ENCODE measurements at regions not wholly inside any gene's neighbourhood (a gene's known extent, or its start where the extent isn't known, plus 50 kb on each side); places are given as distances from the start of the nearest gene placed in this dataset.

GRCh38 chr13:47610687-47611086 is 390.4 kb downstream of the SUCLA2 start:
- no peak for DNase-seq

DNA sequence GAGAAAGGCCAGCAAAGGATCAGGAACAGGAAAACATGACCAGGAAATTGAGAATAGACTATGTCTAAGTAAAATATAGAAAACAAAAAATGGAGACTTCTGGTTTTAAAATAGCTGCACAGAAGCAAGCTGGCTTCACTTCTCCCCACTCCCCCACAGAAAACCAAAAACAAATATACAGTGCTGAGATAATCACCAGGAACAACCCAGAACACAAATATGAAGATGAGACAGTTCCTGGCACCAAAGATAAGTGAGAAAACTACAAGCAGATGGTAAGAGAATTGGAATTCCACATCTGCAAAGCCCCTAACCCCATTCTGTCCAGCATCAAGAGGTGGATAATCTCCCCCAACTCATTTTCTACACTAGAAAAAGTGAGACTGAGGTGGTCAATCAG is 397.7 kb downstream of the SUCLA2 start:
- DNase-seq, result no peak

DNA sequence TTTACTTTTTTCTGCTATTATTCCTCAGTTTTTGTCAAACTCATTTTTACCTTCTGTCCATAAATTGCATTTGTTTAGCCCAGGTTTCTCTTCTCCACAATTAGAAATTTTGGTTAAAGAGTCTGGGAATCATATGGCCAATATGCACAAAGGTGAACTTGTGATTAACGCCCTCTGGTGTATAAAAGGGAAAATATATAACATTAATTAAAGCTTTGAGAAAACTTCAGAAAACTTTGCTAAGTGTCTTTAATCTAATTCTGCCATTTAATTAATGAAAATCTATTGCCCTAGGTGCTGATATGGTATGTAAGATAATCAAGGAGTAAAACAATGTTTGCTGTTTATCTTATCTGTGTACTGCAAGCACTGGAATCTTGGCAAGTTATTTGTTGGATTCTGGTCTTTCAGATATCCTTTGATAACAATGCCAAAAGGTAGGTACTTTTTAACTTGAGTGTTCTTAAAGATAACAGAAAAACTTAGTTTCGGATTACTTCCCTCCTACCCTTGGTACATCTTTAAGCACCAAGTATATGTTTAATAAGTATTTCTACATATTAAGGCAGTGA is 402.6 kb downstream of the SUCLA2 start:
- DNase-seq, result peak; percentile 5 to 46 (median 23)

DNA sequence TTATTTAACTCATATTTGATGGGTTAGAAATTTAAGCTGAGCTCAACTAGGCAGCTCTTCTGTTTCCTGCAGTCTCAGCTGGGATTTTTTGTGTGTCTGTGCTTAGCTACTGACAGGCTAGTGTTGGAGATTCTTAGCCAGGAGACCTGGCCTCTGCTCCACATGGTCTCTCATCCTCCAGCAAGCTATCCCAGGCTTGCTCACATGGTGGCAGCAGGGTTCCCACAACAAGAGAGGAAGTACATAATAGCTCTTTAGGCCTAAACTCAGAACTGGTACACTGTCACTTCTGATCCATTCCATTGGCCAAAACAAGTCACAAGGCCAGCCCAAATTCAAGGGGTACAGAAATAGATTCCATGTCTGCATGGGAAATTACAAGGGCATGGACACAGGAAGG is 406.2 kb downstream of the SUCLA2 start:
- DNase-seq, result peak in 2 of 3 donors; percentile 14 to 22

DNA sequence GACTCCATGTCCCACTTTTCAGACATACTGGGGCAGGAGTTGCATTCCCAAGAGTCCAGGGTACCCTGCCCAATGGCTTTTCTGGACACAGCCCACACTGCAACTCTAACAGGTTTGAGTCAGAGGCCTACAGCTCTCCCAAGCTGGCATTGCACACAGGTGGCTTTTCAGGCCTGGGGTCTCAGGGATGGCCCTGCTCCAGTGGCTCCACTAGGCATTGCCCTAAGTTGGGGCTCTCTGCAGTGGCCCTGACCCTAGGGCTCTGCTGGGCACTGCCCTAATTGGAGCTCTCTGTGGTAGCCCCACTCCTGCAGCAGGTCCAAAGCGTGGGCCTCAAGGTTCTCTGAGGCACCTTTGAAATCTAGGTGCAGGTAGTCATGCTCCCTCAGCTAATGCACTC is 408.8 kb downstream of the SUCLA2 start:
- DNase-seq, result no peak

DNA sequence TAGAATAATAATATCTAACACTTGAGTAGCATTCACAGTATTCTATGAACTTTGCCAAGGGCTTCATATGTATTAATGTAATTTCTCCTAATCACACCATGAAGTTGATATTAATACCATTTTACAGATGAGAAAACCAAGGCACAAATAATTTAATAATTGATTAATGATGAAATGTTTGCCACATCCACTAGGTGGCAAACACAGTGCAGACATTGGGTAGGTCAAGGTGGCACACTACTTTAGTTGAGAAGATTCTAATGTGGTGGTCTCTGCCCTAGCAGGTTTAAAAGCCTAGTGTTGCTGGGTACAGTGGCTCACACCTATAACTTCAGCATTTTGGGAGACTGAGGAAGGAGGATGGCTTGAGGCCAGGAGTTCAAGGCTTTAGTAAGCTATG is 412.4 kb downstream of the SUCLA2 start:
- DNase-seq, result no peak

- DNase-seq, result no peak
Measured at GRCh38 chr13:47572375-47572774, 428.7 kb downstream of the SUCLA2 start.

- no peak for DNase-seq
Measured at GRCh38 chr13:47564041-47564440, 437.0 kb downstream of the SUCLA2 start.

- no peak for DNase-seq
Measured at GRCh38 chr13:47556703-47557102, 444.4 kb downstream of the SUCLA2 start.

- no peak for DNase-seq
Measured at GRCh38 chr13:47555235-47555634, 445.8 kb downstream of the SUCLA2 start.

DNA sequence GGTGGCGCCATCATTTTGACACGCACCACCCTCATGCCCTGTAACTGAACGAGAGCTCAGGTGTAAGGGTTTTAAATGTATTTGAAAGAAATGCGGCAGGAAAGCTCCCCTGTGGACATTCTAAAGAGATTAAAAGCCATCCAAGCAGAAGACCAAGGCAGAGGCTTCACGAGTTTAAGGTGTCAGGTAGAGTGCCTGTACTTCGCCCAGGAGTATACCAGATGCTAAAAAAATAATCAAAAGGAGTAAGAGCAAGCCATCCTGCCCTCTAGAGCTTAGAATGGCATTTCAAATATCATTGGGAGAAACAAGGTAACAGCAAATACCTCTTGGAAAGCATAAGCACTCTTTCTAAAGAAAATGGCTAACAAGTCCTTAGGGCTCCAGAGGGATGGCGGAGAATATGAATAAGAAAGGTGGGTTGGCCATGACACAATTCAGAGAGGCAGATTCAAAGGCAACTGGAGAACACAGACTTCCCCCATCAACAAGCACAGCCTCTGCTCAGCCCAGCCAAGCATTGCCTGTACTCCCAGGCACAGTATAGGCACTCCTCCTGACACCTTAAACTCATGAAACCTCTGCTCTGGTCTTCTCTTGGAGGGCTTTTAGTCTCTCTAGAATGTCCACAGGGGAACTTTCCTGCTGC is 447.6 kb downstream of the SUCLA2 start:
- no peak for DNase-seq

DNA sequence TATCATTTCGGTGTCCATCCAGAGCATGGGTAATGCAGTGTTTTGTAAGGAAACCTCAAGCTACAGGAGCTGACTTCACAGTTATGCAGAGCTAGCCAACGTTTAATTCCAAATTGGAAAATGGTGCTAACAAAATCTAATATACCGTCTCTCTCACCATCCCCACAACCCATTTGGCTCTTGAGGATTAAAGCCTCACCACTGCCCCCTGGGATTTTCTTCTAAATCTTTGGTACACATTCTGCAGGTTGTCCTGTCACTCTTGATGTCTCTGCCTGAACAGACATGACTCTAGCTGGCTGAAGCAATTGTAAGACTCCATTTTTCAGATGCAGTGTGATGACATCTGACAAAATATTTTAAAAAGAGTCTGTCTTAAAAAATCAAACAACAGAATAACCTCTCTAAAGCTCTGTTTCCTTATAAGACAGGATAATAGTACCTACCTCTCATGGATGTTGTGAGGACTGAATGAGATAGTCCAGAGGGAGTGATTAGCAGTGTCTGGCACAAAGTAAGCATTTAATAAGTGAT is 451.8 kb downstream of the SUCLA2 start:
- DNase-seq, result peak in 1 of 3 donors; percentile 2

DNA sequence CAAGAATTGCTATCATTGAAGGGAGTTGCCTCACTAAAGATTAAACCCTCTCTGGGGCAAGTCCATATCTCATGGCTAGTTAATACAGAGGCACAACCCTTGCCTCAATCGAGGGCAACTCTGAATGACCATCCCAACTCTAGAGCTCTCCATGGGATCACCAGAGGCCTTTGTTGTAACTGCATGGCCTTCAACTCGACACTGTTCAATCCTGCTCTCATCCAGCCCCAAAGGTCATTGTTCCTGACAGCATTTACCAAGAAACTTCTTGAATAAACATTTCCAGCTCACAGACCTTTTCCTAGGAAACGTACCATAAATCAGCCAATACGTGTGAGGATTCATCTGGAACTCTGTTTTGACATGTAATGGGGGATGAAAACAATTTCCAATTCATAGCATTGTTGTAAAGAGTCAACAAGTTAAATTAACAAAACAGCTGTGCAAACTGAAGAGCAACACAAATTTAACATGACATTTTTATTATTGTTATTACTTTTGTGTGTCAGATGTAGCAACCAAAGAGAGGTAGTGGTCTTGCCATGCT is 452.7 kb downstream of the SUCLA2 start:
- no peak for DNase-seq

GRCh38 chr13:47546391-47547225 is 454.5 kb downstream of the SUCLA2 start:
- DNase-seq, result no peak

GRCh38 chr13:47545201-47546024 is 455.7 kb downstream of the SUCLA2 start:
- DNase-seq, result no peak

DNA sequence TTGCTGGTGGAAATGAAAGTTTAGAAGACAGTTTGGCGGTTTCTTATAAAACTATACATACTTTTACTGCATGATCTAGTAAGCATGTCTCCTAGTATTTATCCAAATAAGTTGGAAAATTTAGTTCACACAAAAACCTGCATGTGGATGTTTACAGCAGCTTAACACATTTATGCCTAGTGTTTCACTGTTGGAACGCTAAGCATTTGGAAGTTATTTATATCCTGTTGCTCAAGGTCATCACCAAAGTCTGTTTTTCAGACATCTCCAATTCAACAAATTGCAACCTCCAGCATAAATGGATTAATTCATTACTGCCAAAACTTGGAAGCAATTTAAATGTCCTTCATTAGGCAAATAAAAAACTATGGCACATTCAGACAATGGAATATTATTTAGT is 461.8 kb downstream of the SUCLA2 start:
- no peak for DNase-seq

DNA sequence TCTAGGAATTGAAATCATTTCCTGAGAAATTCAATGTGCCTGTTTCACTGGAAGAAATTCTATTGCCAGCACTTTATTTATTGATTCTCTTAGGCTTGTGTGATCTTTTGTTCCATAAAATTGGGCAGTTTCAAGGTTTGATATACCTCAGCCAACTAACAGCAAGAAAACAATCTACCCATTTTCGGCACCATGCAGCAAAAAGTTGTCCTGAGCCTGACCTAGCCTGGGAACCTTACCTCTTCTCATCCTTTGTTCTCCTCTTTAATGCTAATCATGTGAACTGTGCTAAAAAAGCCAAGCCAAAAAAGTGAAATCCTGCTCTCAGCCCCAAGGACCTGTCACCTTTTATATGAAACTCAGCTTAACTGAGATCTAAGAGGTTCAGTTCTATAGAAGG is 477.3 kb downstream of the SUCLA2 start:
- no peak for DNase-seq

DNA sequence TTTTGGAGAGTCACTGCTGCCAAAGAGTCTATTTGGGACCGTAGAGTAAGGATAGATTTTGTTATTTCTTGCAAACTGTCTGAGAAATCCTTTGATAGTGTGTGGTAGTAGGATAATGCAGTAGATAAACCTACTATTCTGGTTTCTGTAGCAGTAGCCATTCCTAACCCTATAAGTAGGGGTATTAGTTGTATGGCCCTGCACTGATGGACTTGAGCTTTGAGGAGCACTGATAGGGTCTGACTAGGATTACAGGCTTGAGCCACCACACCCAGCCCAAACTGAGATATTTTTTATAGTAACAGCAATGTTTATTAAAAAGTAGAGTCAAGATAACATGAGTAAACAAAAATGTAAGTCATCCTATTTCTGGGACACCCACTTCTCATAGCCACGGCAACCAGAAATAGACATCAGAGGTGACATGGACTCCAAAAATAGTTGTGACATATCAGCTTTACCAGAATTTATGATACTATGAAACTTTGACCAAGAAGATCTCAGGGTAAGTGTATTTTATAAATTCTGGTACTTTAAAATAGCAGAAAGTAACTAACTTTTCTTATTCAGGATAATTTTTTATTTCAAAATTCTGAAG is 479.1 kb downstream of the SUCLA2 start:
- peak; percentile 18 to 50 (median 20) for DNase-seq

DNA sequence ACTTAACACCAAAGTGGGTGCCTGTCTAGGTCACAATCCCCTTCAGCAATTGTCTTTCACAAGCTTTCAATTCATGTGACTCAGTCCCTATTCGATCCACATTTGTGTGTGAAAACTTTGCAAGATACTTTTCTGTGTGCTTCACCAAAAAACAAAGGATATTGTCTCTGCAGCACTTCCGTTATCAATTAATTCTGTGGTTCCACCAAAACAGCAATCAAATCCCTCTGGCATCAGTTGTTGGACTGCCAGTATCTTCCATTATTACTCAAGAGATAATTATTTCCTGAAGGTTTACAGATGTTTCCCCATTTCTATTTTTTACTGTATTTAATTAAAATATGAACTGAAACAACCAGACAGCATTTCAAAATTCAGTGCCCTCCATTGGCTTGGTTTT is 481.4 kb downstream of the SUCLA2 start:
- DNase-seq, result peak in 2 of 3 donors; percentile 18 to 25

DNA sequence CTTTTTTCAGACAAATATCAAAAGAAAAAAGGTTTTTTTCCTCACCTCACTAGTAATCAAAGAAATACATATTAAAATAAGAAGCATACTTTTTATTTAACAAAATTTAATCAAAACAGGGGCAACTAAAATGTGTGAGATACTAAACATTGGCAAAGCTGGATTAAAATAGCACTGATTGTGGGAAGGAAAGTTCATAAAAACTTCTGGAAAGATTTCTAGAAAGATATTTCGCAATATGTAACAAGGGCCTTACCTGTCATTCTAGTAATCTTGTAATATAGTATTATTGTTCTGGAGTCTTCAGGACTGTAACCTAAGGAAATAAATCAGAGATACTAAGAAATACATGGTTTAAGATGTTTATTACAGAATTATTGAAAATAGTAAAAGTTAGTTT is 482.5 kb downstream of the SUCLA2 start:
- no peak for DNase-seq

GRCh38 chr13:47511647-47512046 is 489.4 kb downstream of the SUCLA2 start:
- DNase-seq, result no peak
